Thyroid gland (tissue), 4 donors: ENCODE measurements at regions not wholly inside any gene's neighbourhood (a gene's known extent, or its start where the extent isn't known, plus 50 kb on each side); places are given as distances from the start of the nearest gene placed in this dataset.

Experiments
- DNase-seq, 2 donors: peaks; one replicate each; pipeline ENCODE4 v3.0.0-alpha.2; 2019
- H3K27ac ChIP-seq, 3 donors: fragments of 200-600 bp; sonication (generic); 1 replicate in 2 of 3; 2 replicates in 1 of 3; pipeline ENCODE4 v1.5.1; 2016 to 2019; ENCODE audit warnings: mild to moderate bottlenecking in 1 of 3, moderate library complexity in 1 of 3
- H3K27me3 ChIP-seq: fragments of 200-600 bp; sonication (generic); one replicate; pipeline ENCODE4 v1.5.1; 2019
- H3K36me3 ChIP-seq, 2 donors: fragments of 200-600 bp; sonication (generic); one replicate each; pipeline ENCODE4 v1.5.1; 2016 to 2019
- H3K4me1 ChIP-seq, 2 donors: fragments of 200-600 bp; sonication (generic); one replicate each; pipeline ENCODE4 v1.5.1; 2017 to 2019
- H3K4me3 ChIP-seq, 3 donors: fragments of 200-600 bp; sonication (generic); replicated peaks in 1 of 3; 1 replicate in 2 of 3; 2 replicates in 1 of 3; pipeline ENCODE4 v1.5.1; 2016; ENCODE audit warnings: mild to moderate bottlenecking in 1 of 3
- H3K9me3 ChIP-seq: fragments of 200-600 bp; sonication (generic); one replicate; pipeline ENCODE4 v1.5.1; 2017
- CTCF ChIP-seq, 6 experiments: fragments of 200-600 bp in 3 of 6; fragments of 450-650 bp in 3 of 6; sonication (generic) in 3 of 6; IDR thresholded peaks; one replicate each; pipeline ENCODE4 v1.5.1; 2016 to 2019; ENCODE audit warnings: antibody characterized with exemption in 6 of 6, mild to moderate bottlenecking in 2 of 6, inconsistent platforms in 1 of 6, moderate library complexity in 1 of 6
- POLR2A ChIP-seq, 2 donors: fragments of 450-650 bp; IDR thresholded peaks; one replicate each; pipeline ENCODE4 v1.6.1; 2017; ENCODE audit warnings: antibody characterized with exemption in 2 of 2, mild to moderate bottlenecking in 2 of 2, moderate library complexity in 1 of 2
- WGBS, 2 donors: methylation state at CpG; one replicate each; pipeline ENCODE4 v1.1.5; 2017; 5-methylcytosine and 5-hydroxymethylcytosine counted together
- intact Hi-C: fragments of 100-400 bp; cut with DNase I; formaldehyde crosslinking; loops from one replicate; pipeline ENCODE4 v1.15.1; 2023

- DNase-seq, result no peak
- Histone ChIP-seq H3K4me3 (no peak overlapping the region), H3K27me3 (no peaks in the 10 kb centered on the region), H3K4me1 (peaks cover 0 to 7% of the 10 kb centered on the region in 2 donors), H3K36me3 (no peaks in the 10 kb centered on the region), H3K27ac (no peak overlapping the region), H3K9me3 (no peaks in the 10 kb centered on the region)
- 91 to 94% methylated on average over 5 of the region's 5 CpGs for WGBS, 2 donors
- intact Hi-C loops, result no loop called here
- no peak for TF ChIP-seq CTCF (IDR thresholded peaks at IDR 0.05)
These were observed 495.6 kb downstream of the TMEM114 start for GRCh38 chr16:8094696-8095095.

GRCh38 chr16:8088820-8089338 lies 501.4 kb downstream of the TMEM114 start:
- WGBS, 2 donors, result 87 to 90% methylated on average over 2 of the region's 2 CpGs
- TF ChIP-seq CTCF (IDR thresholded peaks at IDR 0.05) (no peak), POLR2A (IDR thresholded peaks at IDR 0.05) (no peak)

GRCh38 chr16:8087597-8088289 lies 502.6 kb downstream of the TMEM114 start:
- Histone ChIP-seq H3K4me3 (no peak overlapping the region), H3K27me3 (no peaks in the 10 kb centered on the region), H3K4me1 (no peaks in the 10 kb centered on the region), H3K27ac (no peak overlapping the region), H3K9me3 (no peaks in the 10 kb centered on the region), H3K36me3 (no peaks in the 10 kb centered on the region)
- TF ChIP-seq CTCF (IDR thresholded peaks at IDR 0.05) (no peak), POLR2A (IDR thresholded peaks at IDR 0.05) (no peak)
- intact Hi-C loops, result no loop called here
- WGBS, 2 donors, result 50 to 73% methylated on average over 5 of the region's 5 CpGs
- DNase-seq, result no peak

More at GRCh38 chr16:8088820-8089338, 501.4 kb downstream of the TMEM114 start:
- DNase-seq, result no peak
- no peaks in the 10 kb centered on the region for H3K36me3 ChIP-seq
- intact Hi-C loops, result no loop called here
- no peaks in the 10 kb centered on the region for H3K27me3 ChIP-seq
- no peaks in the 10 kb centered on the region for H3K9me3 ChIP-seq
- no peak overlapping the region for H3K4me3 ChIP-seq
- H3K4me1 ChIP-seq, result no peaks in the 10 kb centered on the region
- H3K27ac ChIP-seq, result no peak overlapping the region

GRCh38 chr16:8087146-8087545 lies 503.2 kb downstream of the TMEM114 start:
- no peaks in the 10 kb centered on the region for H3K4me1 ChIP-seq
- no peaks in the 10 kb centered on the region for H3K27me3 ChIP-seq
- DNase-seq, result no peak
- no peak overlapping the region for H3K4me3 ChIP-seq
- 84 to 86% methylated on average over 2 of the region's 2 CpGs for WGBS, 2 donors
- no peaks in the 10 kb centered on the region for H3K9me3 ChIP-seq
- intact Hi-C loops, result no loop called here
- no peak overlapping the region for H3K27ac ChIP-seq
- H3K36me3 ChIP-seq, result no peaks in the 10 kb centered on the region
- TF ChIP-seq CTCF (IDR thresholded peaks at IDR 0.05), result no peak

- DNase-seq, result no peak
- Histone ChIP-seq H3K27ac (no peak overlapping the region), H3K4me3 (no peak overlapping the region), H3K9me3 (no peaks in the 10 kb centered on the region), H3K27me3 (no peaks in the 10 kb centered on the region), H3K36me3 (no peaks in the 10 kb centered on the region), H3K4me1 (no peaks in the 10 kb centered on the region)
- WGBS, 2 donors, result 87 to 89% methylated on average over 2 of the region's 2 CpGs
- TF ChIP-seq POLR2A (IDR thresholded peaks at IDR 0.05) (no peak), CTCF (IDR thresholded peaks at IDR 0.05) (no peak)
- intact Hi-C loops, result no loop called here
These were observed 505.4 kb downstream of the TMEM114 start for GRCh38 chr16:8084882-8085281.
